ENCODE measurements at regions not wholly inside any gene's neighbourhood (a gene's known extent, or its start where the extent isn't known, plus 50 kb on each side); places are given as distances from the start of the nearest gene placed in this dataset.

- Histone ChIP-seq H2AFZ (ENCODE audit: low read length) (no peak overlapping the region), H4K20me1 (ENCODE audit: insufficient read depth, low read length, poor library complexity, severe bottlenecking) (no peaks in the 10 kb centered on the region), H3K4me1 (ENCODE audit: insufficient read depth, low read length, poor library complexity, severe bottlenecking) (no peaks in the 10 kb centered on the region), H3K9me3 (ENCODE audit: insufficient read depth, low read depth, low read length) (no peaks in the 10 kb centered on the region), H3K9ac (ENCODE audit: low read depth, low read length, poor library complexity, severe bottlenecking) (no peak overlapping the region), H3K36me3 (ENCODE audit: insufficient read depth, low read length) (no peaks in the 10 kb centered on the region), H3K27me3 (ENCODE audit: insufficient read depth, low read length, poor library complexity, severe bottlenecking) (no peaks in the 10 kb centered on the region), H3F3A (ENCODE audit: low read depth) (no peaks in the 10 kb centered on the region), H3K9me2 (replicated peaks; ENCODE audit: low read depth, low read length) (no peaks in the 10 kb centered on the region), H3K79me2 (ENCODE audit: insufficient read depth, low read length) (no peaks in the 10 kb centered on the region), H3K4me3 (ENCODE audit: low read length, poor library complexity, severe bottlenecking) (no peak overlapping the region), H3K4me2 (ENCODE audit: low read depth, low read length, poor library complexity, severe bottlenecking) (no peak overlapping the region)
- TF ChIP-seq EZH2phosphoT487 (IDR thresholded peaks at IDR 0.05; ENCODE audit: borderline replicate concordance) (no peak), CTCF (conservative IDR thresholded peaks at IDR 0.05; ENCODE audit: low read length) (no peak)
Observed at GRCh38 chr6:166036316-166037095, 131.1 kb downstream of the TBXT start.

GRCh38 chr6:166032366-166033200 lies 135.1 kb downstream of the TBXT start:
- Histone ChIP-seq H3K9ac (ENCODE audit: low read depth, low read length, poor library complexity, severe bottlenecking) (no peak overlapping the region), H3K4me3 (ENCODE audit: low read length, poor library complexity, severe bottlenecking) (no peak overlapping the region), H3K27me3 (ENCODE audit: insufficient read depth, low read length, poor library complexity, severe bottlenecking) (no peaks in the 10 kb centered on the region), H3K4me1 (ENCODE audit: insufficient read depth, low read length, poor library complexity, severe bottlenecking) (no peaks in the 10 kb centered on the region), H3K4me2 (ENCODE audit: low read depth, low read length, poor library complexity, severe bottlenecking) (no peak overlapping the region), H3K36me3 (ENCODE audit: insufficient read depth, low read length) (no peaks in the 10 kb centered on the region), H3K9me3 (ENCODE audit: insufficient read depth, low read depth, low read length) (no peaks in the 10 kb centered on the region), H3K9me2 (replicated peaks; ENCODE audit: low read depth, low read length) (no peaks in the 10 kb centered on the region), H2AFZ (ENCODE audit: low read length) (no peak overlapping the region), H3F3A (ENCODE audit: low read depth) (no peaks in the 10 kb centered on the region), H4K20me1 (ENCODE audit: insufficient read depth, low read length, poor library complexity, severe bottlenecking) (no peaks in the 10 kb centered on the region), H3K79me2 (ENCODE audit: insufficient read depth, low read length) (no peaks in the 10 kb centered on the region)
- TF ChIP-seq EZH2phosphoT487 (IDR thresholded peaks at IDR 0.05; ENCODE audit: borderline replicate concordance) (no peak), CTCF (conservative IDR thresholded peaks at IDR 0.05; ENCODE audit: low read length) (no peak)

- H2AFZ ChIP-seq (ENCODE audit: low read length), result no peak overlapping the region
- TF ChIP-seq CTCF (conservative IDR thresholded peaks at IDR 0.05; ENCODE audit: low read length) (no peak), EZH2phosphoT487 (IDR thresholded peaks at IDR 0.05; ENCODE audit: borderline replicate concordance) (no peak)
Observed at GRCh38 chr6:166031275-166031674, 136.4 kb downstream of the TBXT start.

More at GRCh38 chr6:166031275-166031674, 136.4 kb downstream of the TBXT start:
- Histone ChIP-seq H3K79me2 (ENCODE audit: insufficient read depth, low read length) (no peaks in the 10 kb centered on the region), H3K9me3 (ENCODE audit: insufficient read depth, low read depth, low read length) (no peaks in the 10 kb centered on the region), H3K4me2 (ENCODE audit: low read depth, low read length, poor library complexity, severe bottlenecking) (no peak overlapping the region), H3K27me3 (ENCODE audit: insufficient read depth, low read length, poor library complexity, severe bottlenecking) (no peaks in the 10 kb centered on the region), H3K36me3 (ENCODE audit: insufficient read depth, low read length) (no peaks in the 10 kb centered on the region), H3F3A (ENCODE audit: low read depth) (no peaks in the 10 kb centered on the region), H4K20me1 (ENCODE audit: insufficient read depth, low read length, poor library complexity, severe bottlenecking) (no peaks in the 10 kb centered on the region), H3K4me3 (ENCODE audit: low read length, poor library complexity, severe bottlenecking) (no peak overlapping the region), H3K9ac (ENCODE audit: low read depth, low read length, poor library complexity, severe bottlenecking) (no peak overlapping the region), H3K4me1 (ENCODE audit: insufficient read depth, low read length, poor library complexity, severe bottlenecking) (no peaks in the 10 kb centered on the region), H3K9me2 (replicated peaks; ENCODE audit: low read depth, low read length) (no peaks in the 10 kb centered on the region)
